A204.1 (cell line): ENCODE measurements at regions not wholly inside any gene's neighbourhood (a gene's known extent, or its start where the extent isn't known, plus 50 kb on each side); places are given as distances from the start of the nearest gene placed in this dataset.

Experiments used
- FAIRE-seq: peaks from 2 replicates; lab custom pipeline; 2012; peaks lifted over from hg19 to GRCh38; lab: Jason Lieb, UNC

DNA sequence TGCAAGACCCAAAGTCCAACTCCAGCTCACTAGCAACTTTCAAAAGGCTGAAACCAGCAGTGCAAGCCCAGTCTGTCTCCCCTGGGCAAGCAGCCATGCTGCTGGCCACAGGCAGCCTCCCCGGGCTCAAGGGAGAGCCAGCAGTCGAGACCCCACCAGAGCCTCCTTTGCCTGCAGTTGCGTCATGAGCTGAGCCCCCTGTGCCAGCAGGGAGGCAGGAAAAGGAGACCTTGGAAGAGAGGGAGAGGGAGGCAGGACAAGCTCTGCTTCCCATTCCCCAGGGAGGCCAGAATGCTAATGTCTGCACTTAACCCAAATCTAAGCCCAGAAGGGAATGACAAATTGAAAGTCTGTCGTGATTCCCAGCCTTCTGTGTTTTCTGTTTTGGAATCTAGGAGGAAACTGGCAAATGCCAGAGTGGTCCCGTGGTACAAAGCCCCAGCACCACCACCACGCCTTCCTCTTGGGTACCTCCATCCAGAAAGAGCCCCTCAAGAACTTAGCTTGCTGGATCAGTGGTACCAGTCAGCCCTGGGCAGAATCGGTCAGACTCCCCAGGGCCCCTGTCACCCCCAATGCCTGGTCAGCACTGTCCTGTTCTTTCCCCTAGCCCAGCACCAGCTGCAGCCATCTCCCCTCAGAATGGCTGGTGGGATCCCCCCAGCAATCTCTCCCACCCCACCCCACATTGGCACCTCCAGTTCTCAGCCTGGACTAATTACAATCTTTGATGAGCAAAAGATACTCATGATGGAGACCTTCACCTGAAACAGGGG lies 99.3 kb upstream of the TNRC6C start:
- no peak for FAIRE-seq

DNA sequence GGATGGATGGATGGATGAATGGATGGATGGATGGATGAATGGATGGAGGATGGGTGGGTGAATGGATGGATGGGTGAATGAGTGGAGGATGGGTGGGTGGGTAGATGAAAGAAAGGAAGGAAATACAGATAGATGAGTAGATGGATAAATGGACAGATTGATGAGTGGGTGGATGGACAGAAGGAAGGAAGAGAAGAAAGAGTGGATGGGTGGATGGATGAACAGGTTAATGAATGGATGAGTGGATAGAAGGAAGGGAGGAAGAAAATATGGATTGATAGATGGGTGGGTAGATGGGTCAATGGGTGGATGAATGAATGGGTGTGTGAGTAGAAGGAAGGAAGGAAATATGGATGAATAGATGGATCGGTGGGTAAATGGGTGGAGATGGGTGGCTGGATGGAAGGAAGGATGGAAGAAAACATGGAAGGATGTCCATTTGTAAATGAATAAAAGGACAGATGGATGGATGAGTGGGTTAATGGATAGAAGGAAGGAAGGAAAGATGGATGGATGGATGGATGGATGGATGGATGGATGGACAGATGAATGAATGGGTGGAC lies 97.3 kb upstream of the TNRC6C start:
- no peak for FAIRE-seq

- FAIRE-seq, result no peak
Observed at GRCh38 chr17:77861981-77862645, 96.4 kb upstream of the TNRC6C start.

- no peak for FAIRE-seq
Observed at GRCh38 chr17:77862890-77863813, 95.4 kb upstream of the TNRC6C start.

DNA sequence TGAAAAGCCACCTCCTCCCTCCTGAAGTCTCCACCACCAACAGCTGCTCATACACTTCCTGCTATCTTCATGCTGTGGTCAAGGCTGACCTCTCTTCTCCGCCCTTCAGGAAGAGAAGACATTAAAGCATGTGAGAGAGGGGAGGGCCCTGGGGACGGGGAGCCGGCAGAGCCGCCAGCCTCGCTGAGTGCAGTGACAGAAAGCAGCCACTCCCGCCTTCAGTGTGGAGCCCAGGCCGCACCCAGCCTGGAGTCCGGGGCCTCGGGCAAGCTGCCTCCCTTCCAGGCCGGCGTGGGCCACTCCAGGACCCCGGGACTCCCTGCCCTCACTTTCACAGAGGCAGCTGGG lies 94.7 kb upstream of the TNRC6C start:
- FAIRE-seq, result no peak

GRCh38 chr17:77864234-77865111 lies 94.0 kb upstream of the TNRC6C start:
- no peak for FAIRE-seq

DNA sequence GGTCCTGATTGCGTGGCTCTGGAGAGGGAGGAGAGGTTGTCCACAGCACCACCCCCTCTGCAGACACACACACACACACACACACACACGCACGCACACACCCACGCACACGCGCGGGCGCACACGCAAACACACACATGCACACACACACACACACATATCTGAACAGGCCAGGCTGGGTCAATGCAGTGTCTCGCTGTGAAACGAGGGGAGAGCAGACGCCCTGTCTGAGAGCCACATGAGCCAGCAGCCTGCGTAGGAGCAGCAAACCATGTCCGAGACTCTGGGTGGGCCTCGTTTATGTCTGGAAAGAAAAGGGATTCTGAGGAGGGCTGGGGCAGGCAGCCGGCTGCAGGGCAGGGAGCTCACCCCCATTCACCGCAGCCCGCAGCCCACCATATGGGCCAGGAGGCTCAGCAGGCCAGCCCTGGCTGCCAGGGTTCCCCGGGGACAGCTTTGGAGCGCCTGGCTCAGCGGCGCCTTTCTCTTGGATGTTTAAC lies 93.3 kb upstream of the TNRC6C start:
- FAIRE-seq, result no peak

- FAIRE-seq, result no peak
Observed at GRCh38 chr17:77865716-77866115, 92.8 kb upstream of the TNRC6C start.

- FAIRE-seq, result no peak
Observed at GRCh38 chr17:77867308-77867781, 91.2 kb upstream of the TNRC6C start.

DNA sequence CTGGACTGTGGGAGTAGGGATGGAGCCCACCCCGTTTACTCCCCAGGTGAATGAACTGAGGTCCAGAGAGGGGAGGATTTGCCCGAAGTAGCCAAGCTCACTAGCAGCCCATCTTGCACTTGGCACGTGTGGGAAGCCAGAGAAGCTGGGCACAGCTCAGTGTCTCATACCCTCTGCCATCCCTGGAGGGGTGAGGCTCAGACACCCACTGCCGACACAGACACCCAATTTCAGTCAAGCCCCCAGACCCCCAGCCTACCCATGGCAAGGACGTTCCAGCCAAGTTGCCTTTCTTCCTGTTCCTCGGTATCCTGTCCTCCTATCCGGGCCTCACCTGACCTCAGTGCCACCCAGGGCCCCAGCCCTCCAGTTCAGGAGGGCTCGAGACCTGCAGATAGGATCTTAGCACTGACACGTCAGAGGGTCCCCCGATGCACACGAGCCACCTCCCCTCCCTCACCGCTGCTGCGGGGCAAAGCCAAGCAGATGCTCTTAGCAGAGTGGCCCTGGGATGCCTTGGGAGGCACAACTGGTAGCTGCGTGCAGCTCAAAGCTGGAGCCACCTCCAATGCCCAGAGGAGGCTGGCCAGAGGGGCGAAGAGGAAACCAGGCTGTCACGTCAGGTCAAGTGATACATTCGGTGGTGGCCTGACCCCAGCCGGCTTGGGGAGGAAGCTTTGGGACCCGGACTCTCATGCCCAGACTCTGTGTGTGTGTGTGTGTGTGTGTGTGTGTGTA lies 90.4 kb upstream of the TNRC6C start:
- no peak for FAIRE-seq

GRCh38 chr17:77869041-77869599 lies 89.4 kb upstream of the TNRC6C start:
- no peak for FAIRE-seq

- no peak for FAIRE-seq
Observed at GRCh38 chr17:77869665-77870132, 88.8 kb upstream of the TNRC6C start.

- no peak for FAIRE-seq
Observed at GRCh38 chr17:77872199-77872598, 86.3 kb upstream of the TNRC6C start.

GRCh38 chr17:77872714-77873499 lies 85.6 kb upstream of the TNRC6C start:
- FAIRE-seq, result no peak

DNA sequence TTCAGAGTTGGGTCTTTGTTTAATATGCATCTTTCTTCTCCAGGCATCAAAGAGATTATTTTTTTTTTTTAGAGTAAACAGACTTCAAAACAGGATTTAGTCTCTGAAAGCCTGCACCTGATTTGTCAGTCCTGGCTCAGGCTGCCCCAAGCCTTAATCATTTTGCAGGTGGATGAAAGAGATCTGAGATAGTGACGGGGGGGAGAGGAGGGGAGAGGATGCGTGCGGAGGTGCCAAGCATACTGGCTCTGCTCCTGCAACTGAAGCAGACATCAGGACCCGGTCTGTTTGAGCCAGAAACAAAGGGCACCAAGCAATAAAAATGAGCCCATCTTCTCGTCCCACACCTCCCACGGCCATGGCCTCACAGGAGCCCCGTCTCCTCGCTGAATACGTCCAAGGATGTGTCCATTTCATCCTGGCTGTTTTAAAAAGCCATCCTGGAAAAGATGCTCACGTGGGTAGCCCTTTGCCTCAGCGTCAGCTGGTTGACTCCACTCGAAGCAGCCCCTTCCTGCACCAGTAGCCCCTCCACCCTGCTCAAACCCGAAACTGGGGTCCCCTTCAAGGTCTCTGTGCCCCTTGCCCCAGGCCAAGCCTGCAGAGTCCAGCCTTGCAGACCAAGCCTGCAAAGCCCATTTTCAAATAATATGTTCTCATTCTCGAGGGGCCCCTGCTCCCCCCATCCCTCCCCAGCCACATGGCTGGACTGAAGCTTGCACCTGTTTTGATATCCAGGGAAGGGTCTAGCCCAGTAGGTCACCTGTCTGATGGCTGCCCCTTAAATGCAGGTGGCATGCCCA lies 84.8 kb upstream of the TNRC6C start:
- no peak for FAIRE-seq

DNA sequence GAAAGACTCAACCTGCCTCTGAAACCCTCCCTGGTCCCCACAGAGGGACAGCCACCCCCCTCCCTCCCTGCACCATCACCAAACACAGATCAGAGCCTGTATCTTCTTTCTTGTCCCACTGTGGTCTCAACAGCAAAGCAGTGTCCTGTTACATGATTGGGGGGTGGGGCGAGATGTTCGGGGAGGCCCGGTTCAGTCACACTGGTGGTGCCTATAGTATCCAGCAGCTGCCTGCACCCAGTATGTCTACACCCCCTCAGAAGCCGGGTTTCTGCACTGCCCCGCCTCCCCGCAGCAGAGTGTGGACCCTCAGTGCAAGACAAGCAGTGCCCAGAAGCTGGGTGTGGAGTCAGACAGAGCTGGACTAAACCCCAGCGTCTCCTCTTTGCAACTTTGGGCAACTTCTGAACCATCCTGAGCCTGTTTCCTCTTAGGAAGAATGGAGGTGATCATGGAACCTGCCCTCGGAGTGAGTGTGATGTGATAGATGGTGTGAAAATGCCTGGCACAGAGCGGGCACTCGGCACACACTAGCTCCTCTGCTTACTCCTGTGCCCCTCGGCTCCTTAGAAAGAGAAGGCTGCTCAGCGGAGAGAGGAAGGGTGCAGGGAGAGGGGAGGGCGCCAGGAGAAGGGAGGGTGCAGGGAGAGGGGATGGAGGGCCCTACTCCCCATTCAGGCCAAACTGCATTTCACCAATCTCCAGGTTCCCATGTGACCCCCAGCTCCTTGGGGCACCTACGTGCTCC lies 84.0 kb upstream of the TNRC6C start:
- FAIRE-seq, result no peak

- FAIRE-seq, result no peak
Observed at GRCh38 chr17:77875051-77875780, 83.3 kb upstream of the TNRC6C start.
